Sigmoid colon (tissue), 3 donors: ENCODE measurements at regions not wholly inside any gene's neighbourhood (a gene's known extent, or its start where the extent isn't known, plus 50 kb on each side); places are given as distances from the start of the nearest gene placed in this dataset.

Experiments
- POLR2A ChIP-seq, 2 donors: fragments of 450-650 bp; IDR thresholded peaks; one replicate each; pipeline ENCODE4 v1.6.1; 2016; ENCODE audit warnings: antibody characterized with exemption in 2 of 2, mild to moderate bottlenecking in 2 of 2, moderate library complexity in 2 of 2
- TF ChIP-seq, protein P1 (sequence below), 4 experiments: fragments of 450-650 bp in 3 of 4; fragments of 200-600 bp in 1 of 4; IDR thresholded peaks; one replicate each; pipeline ENCODE4 v1.5.1; 2016 to 2019; ENCODE audit warnings: antibody characterized with exemption in 4 of 4, mild to moderate bottlenecking in 3 of 4, moderate library complexity in 2 of 4

DNA sequence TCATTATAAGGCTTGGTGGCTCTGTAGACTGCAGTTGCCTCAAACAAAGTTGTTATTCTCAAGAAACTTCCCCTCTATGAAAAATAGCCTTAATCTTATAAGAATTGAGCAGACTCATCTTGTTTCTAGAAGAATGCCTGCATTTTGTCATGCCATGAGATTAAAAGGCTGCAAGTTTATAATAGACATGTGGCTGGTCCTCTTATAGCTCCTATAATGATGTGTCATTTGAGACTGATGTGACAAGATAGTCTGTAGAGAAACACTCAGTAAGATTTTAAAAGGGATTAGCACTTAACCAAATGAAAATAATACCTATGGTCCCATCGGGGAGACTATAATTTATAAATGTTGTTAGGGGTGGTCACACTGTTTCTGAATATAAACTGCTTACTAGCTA is 312.5 kb downstream of the OXSM start:
- no peak for TF ChIP-seq POLR2A (IDR thresholded peaks at IDR 0.05)
- TF ChIP-seq, protein P1, sequence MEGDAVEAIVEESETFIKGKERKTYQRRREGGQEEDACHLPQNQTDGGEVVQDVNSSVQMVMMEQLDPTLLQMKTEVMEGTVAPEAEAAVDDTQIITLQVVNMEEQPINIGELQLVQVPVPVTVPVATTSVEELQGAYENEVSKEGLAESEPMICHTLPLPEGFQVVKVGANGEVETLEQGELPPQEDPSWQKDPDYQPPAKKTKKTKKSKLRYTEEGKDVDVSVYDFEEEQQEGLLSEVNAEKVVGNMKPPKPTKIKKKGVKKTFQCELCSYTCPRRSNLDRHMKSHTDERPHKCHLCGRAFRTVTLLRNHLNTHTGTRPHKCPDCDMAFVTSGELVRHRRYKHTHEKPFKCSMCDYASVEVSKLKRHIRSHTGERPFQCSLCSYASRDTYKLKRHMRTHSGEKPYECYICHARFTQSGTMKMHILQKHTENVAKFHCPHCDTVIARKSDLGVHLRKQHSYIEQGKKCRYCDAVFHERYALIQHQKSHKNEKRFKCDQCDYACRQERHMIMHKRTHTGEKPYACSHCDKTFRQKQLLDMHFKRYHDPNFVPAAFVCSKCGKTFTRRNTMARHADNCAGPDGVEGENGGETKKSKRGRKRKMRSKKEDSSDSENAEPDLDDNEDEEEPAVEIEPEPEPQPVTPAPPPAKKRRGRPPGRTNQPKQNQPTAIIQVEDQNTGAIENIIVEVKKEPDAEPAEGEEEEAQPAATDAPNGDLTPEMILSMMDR (IDR thresholded peaks at IDR 0.05): no peak
